ENCODE measurements at regions not wholly inside any gene's neighbourhood (a gene's known extent, or its start where the extent isn't known, plus 50 kb on each side); places are given as distances from the start of the nearest gene placed in this dataset.

- ChIA-PET SMC1A (ENCODE audit: uncharacterized antibody, unreplicated experiment) (no interaction called here), POLR2A (no interaction called here), RAD21 (ENCODE audit: unreplicated experiment) (no interaction called here), CTCF (no interaction called here)
- no peaks in the 10 kb centered on the region for H3K79me2 ChIP-seq (ENCODE audit: control insufficient read depth, insufficient read depth, low read length)
- H2AFZ ChIP-seq (ENCODE audit: control insufficient read depth, low read depth, low read length): no peak overlapping the region
- no peaks in the 10 kb centered on the region for H3K9me3 ChIP-seq (replicated peaks; ENCODE audit: control insufficient read depth, insufficient read depth, low read length)
- in situ Hi-C loops (cut with MboI): no loop called here
- ATAC-seq: no peak
- intact Hi-C loops (cut with micrococcal nuclease; ENCODE audit: unreplicated experiment): no loop called here
- BruUV-seq (replicated peaks): no TSS peak
- H3K4me1 ChIP-seq (ENCODE audit: control insufficient read depth, insufficient read depth, low read length): no peaks in the 10 kb centered on the region
- H3K27ac ChIP-seq (ENCODE audit: control insufficient read depth, insufficient read depth): no peak overlapping the region
- no peak for FAIRE-seq
- H3K36me3 ChIP-seq (ENCODE audit: control insufficient read depth in 2 of 2, insufficient read depth in 2 of 2, low read length in 1 of 2): no peaks in the 10 kb centered on the region
- no peaks in the 10 kb centered on the region for H4K20me1 ChIP-seq (ENCODE audit: control insufficient read depth, insufficient read depth)
- no peak overlapping the region for H3K4me3 ChIP-seq
- H3K27me3 ChIP-seq (replicated peaks in 1 of 2; ENCODE audit: control insufficient read depth in 2 of 2, insufficient read depth in 2 of 2, low read length in 1 of 2): no peaks in the 10 kb centered on the region
- 0% methylated on average over 2 of the region's 2 CpGs for WGBS (ENCODE audit: insufficient coverage, insufficient replicate concordance, low lambda C conversion rate, missing lambda C conversion rate)
- no peak for DNase-seq (ENCODE audit: low read depth, low spot score)
- no peak overlapping the region for H3K4me2 ChIP-seq (ENCODE audit: control insufficient read depth, insufficient read depth)
- TF ChIP-seq BCL11A (IDR thresholded peaks at IDR 0.05; ENCODE audit: low read depth, low read length) (no peak), NR2C1 (IDR thresholded peaks at IDR 0.05) (no peak), POLR2A (IDR thresholded peaks at IDR 0.05; ENCODE audit: low read depth, low read length) (no peak), EZH2 (IDR thresholded peaks at IDR 0.05; ENCODE audit: borderline replicate concordance, control insufficient read depth, low read depth, low read length) (no peak), RELA (IDR thresholded peaks at IDR 0.05; ENCODE audit: borderline replicate concordance, partially characterized antibody) (no peak), E2F4 (IDR thresholded peaks at IDR 0.05; ENCODE audit: low read depth, low read length) (no peak), CEBPZ (IDR thresholded peaks at IDR 0.05; ENCODE audit: low read depth, low read length) (no peak), CEBPB (IDR thresholded peaks at IDR 0.05; ENCODE audit: borderline replicate concordance in 1 of 2, low read depth in 2 of 2, low read length in 2 of 2) (no peak), ESRRA (IDR thresholded peaks at IDR 0.05; ENCODE audit: low read length) (no peak), TCF12 (IDR thresholded peaks at IDR 0.05; ENCODE audit: low read depth, low read length) (no peak), SUPT20H (IDR thresholded peaks at IDR 0.05; ENCODE audit: borderline replicate concordance, control insufficient read depth, low read depth, low read length) (no peak), ZNF622 (IDR thresholded peaks at IDR 0.05) (no peak), EP300 (IDR thresholded peaks at IDR 0.05; ENCODE audit: borderline replicate concordance in 1 of 2, control insufficient read depth in 1 of 2, low read depth in 2 of 2, low read length in 2 of 2) (no peak)
- TF ChIP-seq, protein P1, sequence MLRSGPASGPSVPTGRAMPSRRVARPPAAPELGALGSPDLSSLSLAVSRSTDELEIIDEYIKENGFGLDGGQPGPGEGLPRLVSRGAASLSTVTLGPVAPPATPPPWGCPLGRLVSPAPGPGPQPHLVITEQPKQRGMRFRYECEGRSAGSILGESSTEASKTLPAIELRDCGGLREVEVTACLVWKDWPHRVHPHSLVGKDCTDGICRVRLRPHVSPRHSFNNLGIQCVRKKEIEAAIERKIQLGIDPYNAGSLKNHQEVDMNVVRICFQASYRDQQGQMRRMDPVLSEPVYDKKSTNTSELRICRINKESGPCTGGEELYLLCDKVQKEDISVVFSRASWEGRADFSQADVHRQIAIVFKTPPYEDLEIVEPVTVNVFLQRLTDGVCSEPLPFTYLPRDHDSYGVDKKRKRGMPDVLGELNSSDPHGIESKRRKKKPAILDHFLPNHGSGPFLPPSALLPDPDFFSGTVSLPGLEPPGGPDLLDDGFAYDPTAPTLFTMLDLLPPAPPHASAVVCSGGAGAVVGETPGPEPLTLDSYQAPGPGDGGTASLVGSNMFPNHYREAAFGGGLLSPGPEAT (IDR thresholded peaks at IDR 0.05; ENCODE audit: low read depth): no peak
- TF ChIP-seq, protein P2, sequence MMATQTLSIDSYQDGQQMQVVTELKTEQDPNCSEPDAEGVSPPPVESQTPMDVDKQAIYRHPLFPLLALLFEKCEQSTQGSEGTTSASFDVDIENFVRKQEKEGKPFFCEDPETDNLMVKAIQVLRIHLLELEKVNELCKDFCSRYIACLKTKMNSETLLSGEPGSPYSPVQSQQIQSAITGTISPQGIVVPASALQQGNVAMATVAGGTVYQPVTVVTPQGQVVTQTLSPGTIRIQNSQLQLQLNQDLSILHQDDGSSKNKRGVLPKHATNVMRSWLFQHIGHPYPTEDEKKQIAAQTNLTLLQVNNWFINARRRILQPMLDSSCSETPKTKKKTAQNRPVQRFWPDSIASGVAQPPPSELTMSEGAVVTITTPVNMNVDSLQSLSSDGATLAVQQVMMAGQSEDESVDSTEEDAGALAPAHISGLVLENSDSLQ (IDR thresholded peaks at IDR 0.05): no peak
- TF ChIP-seq, protein P3, sequence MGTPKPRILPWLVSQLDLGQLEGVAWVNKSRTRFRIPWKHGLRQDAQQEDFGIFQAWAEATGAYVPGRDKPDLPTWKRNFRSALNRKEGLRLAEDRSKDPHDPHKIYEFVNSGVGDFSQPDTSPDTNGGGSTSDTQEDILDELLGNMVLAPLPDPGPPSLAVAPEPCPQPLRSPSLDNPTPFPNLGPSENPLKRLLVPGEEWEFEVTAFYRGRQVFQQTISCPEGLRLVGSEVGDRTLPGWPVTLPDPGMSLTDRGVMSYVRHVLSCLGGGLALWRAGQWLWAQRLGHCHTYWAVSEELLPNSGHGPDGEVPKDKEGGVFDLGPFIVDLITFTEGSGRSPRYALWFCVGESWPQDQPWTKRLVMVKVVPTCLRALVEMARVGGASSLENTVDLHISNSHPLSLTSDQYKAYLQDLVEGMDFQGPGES (IDR thresholded peaks at IDR 0.05): no peak
- no peak overlapping the region for H3K9ac ChIP-seq (ENCODE audit: control insufficient read depth, insufficient read depth, low read length)
Measured at GRCh38 chr13:83633746-83634145, 248.5 kb downstream of the SLITRK1 start.

Measured in GM12878 (cell line).